Endodermal cell (in vitro differentiated cells): ENCODE measurements at regions not wholly inside any gene's neighbourhood (a gene's known extent, or its start where the extent isn't known, plus 50 kb on each side); places are given as distances from the start of the nearest gene placed in this dataset.
A peak's percentile ranks its signal among the peaks of the same experiment; 100 is the strongest.

Experiments used
- DNase-seq: peaks from one replicate; pipeline ENCODE4 v3.0.0-alpha.2; 2017
- H3K27ac ChIP-seq: 2 replicates; pipeline ENCODE4 v1.5.1; 2013; ENCODE audit warnings: mild to moderate bottlenecking, low read depth, low read length, moderate library complexity
- H3K27me3 ChIP-seq: 2 replicates; pipeline ENCODE4 v1.6.1; 2013; ENCODE audit warnings: mild to moderate bottlenecking, low read length, moderate library complexity; ENCODE audit not compliant: insufficient read depth, control insufficient read depth, poor library complexity, severe bottlenecking
- H3K36me3 ChIP-seq: 2 replicates; pipeline ENCODE4 v1.7.0; 2013; ENCODE audit warnings: mild to moderate bottlenecking, low read length, moderate library complexity; ENCODE audit not compliant: control insufficient read depth, insufficient read depth
- H3K4me1 ChIP-seq: one replicate; pipeline ENCODE4 v1.7.0; 2013; ENCODE audit warnings: low read length; ENCODE audit not compliant: control insufficient read depth, insufficient read depth
- H3K4me3 ChIP-seq: 2 replicates; pipeline ENCODE4 v1.5.1; 2013; ENCODE audit warnings: mild to moderate bottlenecking, low read length, moderate library complexity
- H3K9ac ChIP-seq: 2 replicates; pipeline ENCODE4 v1.6.1; 2013; ENCODE audit warnings: mild to moderate bottlenecking, low read length, moderate library complexity; ENCODE audit not compliant: poor library complexity, severe bottlenecking; ENCODE audit errors: extremely low read depth
- H3K9me3 ChIP-seq: 2 replicates; pipeline ENCODE4 v1.6.1; 2013; ENCODE audit warnings: mild to moderate bottlenecking, low read length, moderate library complexity; ENCODE audit not compliant: control insufficient read depth
- H3K27ac Mint-ChIP-seq: 2 replicates; pipeline ENCODE4 v1.8.0; 2020; ENCODE audit warnings: mixed read lengths
- H3K27me3 Mint-ChIP-seq: 2 replicates; pipeline ENCODE4 v1.8.0; 2021; ENCODE audit warnings: mild to moderate bottlenecking, mixed read lengths; ENCODE audit not compliant: insufficient read depth
- H3K36me3 Mint-ChIP-seq: 2 replicates; pipeline ENCODE4 v1.8.0; 2020; ENCODE audit warnings: low read depth, mixed read lengths
- H3K4me1 Mint-ChIP-seq: 2 replicates; pipeline ENCODE4 v1.8.0; 2020; ENCODE audit warnings: mixed read lengths
- H3K4me3 Mint-ChIP-seq: 2 replicates; pipeline ENCODE4 v1.8.0; 2020; ENCODE audit warnings: mild to moderate bottlenecking, moderate library complexity, mixed read lengths
- H3K9me3 Mint-ChIP-seq: 2 replicates; pipeline ENCODE4 v1.8.0; 2020; ENCODE audit warnings: mild to moderate bottlenecking, mixed read lengths
- CTCF ChIP-seq: fragments of 200-600 bp; sonication (generic); conservative IDR thresholded peaks from 2 replicates; pipeline ENCODE4 v1.5.0; 2021; ENCODE audit warnings: antibody characterized with exemption, mild to moderate bottlenecking
- WGBS, 2 experiments: methylation state at CpG; one replicate each; pipeline versions ENCODE4 v1.1.5 to v1.1.7; 2013; ENCODE audit warnings: missing lambda C conversion rate in 2 of 2, mixed read lengths in 1 of 2; ENCODE audit not compliant: insufficient coverage in 1 of 2, insufficient read length in 1 of 2; 5-methylcytosine and 5-hydroxymethylcytosine counted together

- DNase-seq, result no peak
- H3K4me1 ChIP-seq, result peaks cover 3% of the 10 kb centered on the region
- H3K4me3 ChIP-seq, result no peak overlapping the region
- no peak overlapping the region for H3K27ac ChIP-seq
- Mint-ChIP-seq H3K36me3 (no peaks in the 10 kb centered on the region), H3K9me3 (peaks cover 4% of the 10 kb centered on the region), H3K4me1 (peaks cover 7% of the 10 kb centered on the region), H3K27me3 (no peaks in the 10 kb centered on the region), H3K4me3 (no peak overlapping the region), H3K27ac (no peak overlapping the region)
- H3K27me3 ChIP-seq, result no peaks in the 10 kb centered on the region
- no peak overlapping the region for H3K9ac ChIP-seq
- H3K9me3 ChIP-seq, result no peaks in the 10 kb centered on the region
- no peak for TF ChIP-seq CTCF
- 84 to 95% methylated on average over 4 of the region's 4 CpGs for WGBS, 2 experiments
- H3K36me3 ChIP-seq, result no peaks in the 10 kb centered on the region
Measured at GRCh38 chr9:74122661-74123060, 374.5 kb upstream of the RORB start.

- Mint-ChIP-seq H3K4me1 (peaks cover 4% of the 10 kb centered on the region), H3K4me3 (no peak overlapping the region)
- WGBS, 2 experiments, result 88% methylated on average over 4 of the region's 5 CpGs; no CpG with 5 or more reads in 1 of the 2 experiments
Measured at GRCh38 chr9:74125941-74126340, 371.2 kb upstream of the RORB start.

GRCh38 chr9:74132986-74133385 is 364.1 kb upstream of the RORB start:
- Histone ChIP-seq H3K36me3 (no peaks in the 10 kb centered on the region), H3K9me3 (no peaks in the 10 kb centered on the region), H3K9ac (no peak overlapping the region), H3K4me3 (no peak overlapping the region), H3K27ac (no peak overlapping the region), H3K27me3 (no peaks in the 10 kb centered on the region), H3K4me1 (no peaks in the 10 kb centered on the region)
- Mint-ChIP-seq H3K9me3 (no peaks in the 10 kb centered on the region), H3K4me1 (peaks cover 4% of the 10 kb centered on the region), H3K36me3 (no peaks in the 10 kb centered on the region), H3K27me3 (no peaks in the 10 kb centered on the region), H3K4me3 (no peak overlapping the region), H3K27ac (no peak overlapping the region)
- 89 to 90% methylated on average over 7 of the region's 7 CpGs for WGBS, 2 experiments
- TF ChIP-seq CTCF, result peak; percentile 68
- peak; percentile 72 for DNase-seq

More at GRCh38 chr9:74125941-74126340, 371.2 kb upstream of the RORB start:
- no peak for TF ChIP-seq CTCF
- Histone ChIP-seq H3K27ac (no peak overlapping the region), H3K9ac (no peak overlapping the region), H3K4me1 (peaks cover 3% of the 10 kb centered on the region), H3K27me3 (no peaks in the 10 kb centered on the region), H3K36me3 (no peaks in the 10 kb centered on the region), H3K4me3 (no peak overlapping the region), H3K9me3 (no peaks in the 10 kb centered on the region)
- no peaks in the 10 kb centered on the region for H3K27me3 Mint-ChIP-seq
- H3K36me3 Mint-ChIP-seq, result no peaks in the 10 kb centered on the region
- no peak for DNase-seq
- H3K9me3 Mint-ChIP-seq, result no peaks in the 10 kb centered on the region
- no peak overlapping the region for H3K27ac Mint-ChIP-seq
